HFF-Myc (cell line): ENCODE measurements at regions not wholly inside any gene's neighbourhood (a gene's known extent, or its start where the extent isn't known, plus 50 kb on each side); places are given as distances from the start of the nearest gene placed in this dataset.

Experiments used
- DNase-seq: peaks from one replicate; pipeline ENCODE4 v3.0.0-alpha.2; 2011; ENCODE audit warnings: low read depth; ENCODE audit errors: extremely low read depth
- H3K4me3 ChIP-seq: replicated peaks from 2 replicates; pipeline ENCODE4 v1.5.1; 2011; ENCODE audit warnings: low read depth, mild to moderate bottlenecking, control low read depth, low read length
- CTCF ChIP-seq: IDR thresholded peaks from 2 replicates; pipeline ENCODE4 v1.5.1; 2012; ENCODE audit warnings: mild to moderate bottlenecking, low read depth, low read length, control low read depth; ENCODE audit errors: missing control alignments

GRCh38 chr4:14877246-14878225 lies 124.7 kb upstream of the CPEB2 start:
- DNase-seq, result no peak
- no peak for TF ChIP-seq CTCF

GRCh38 chr4:14878681-14879080 lies 123.6 kb upstream of the CPEB2 start:
- TF ChIP-seq CTCF, result no peak
- no peak for DNase-seq
- no peak overlapping the region for H3K4me3 ChIP-seq

More at GRCh38 chr4:14877246-14878225, 124.7 kb upstream of the CPEB2 start:
- no peak overlapping the region for H3K4me3 ChIP-seq

DNA sequence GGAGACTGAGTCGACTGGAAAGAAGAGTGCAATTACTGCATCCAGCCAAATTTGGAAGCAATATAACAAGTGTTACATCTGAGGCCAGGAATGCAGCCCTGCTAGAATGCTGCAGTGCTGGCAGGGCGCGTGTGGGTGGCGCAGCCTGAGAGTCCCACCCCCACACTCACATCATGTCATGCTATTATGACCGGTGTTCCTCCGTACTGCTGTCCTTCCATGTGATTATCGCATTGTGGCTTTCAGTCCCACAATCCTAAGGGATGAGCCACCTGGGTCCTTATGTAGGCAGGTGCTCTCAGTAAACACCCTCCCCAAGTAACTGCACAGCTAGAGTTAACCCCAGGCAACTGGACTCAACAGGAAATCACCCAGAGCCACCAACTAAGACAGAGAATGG lies 122.6 kb upstream of the CPEB2 start:
- no peak for TF ChIP-seq CTCF
- no peak for DNase-seq
- H3K4me3 ChIP-seq, result no peak overlapping the region

DNA sequence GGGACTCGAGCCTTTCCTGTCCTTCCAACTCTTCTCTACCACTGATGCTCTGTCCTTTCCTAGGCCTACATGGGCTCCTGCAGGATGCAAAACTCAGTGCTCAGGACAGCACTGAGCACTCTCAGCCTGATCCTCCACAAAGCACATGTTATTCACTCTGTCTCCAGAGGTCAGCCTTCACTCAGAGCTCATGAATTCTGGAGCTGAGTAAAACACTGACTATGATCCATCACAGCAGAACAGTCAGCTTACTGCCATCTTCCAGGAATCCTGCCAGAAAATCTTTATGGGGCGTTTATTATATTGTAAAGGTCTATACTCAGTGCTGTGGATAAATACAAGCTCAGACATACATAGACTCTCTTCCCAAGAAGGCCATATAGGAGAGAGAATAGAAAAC lies 121.5 kb upstream of the CPEB2 start:
- no peak for TF ChIP-seq CTCF
- no peak overlapping the region for H3K4me3 ChIP-seq
- no peak for DNase-seq

DNA sequence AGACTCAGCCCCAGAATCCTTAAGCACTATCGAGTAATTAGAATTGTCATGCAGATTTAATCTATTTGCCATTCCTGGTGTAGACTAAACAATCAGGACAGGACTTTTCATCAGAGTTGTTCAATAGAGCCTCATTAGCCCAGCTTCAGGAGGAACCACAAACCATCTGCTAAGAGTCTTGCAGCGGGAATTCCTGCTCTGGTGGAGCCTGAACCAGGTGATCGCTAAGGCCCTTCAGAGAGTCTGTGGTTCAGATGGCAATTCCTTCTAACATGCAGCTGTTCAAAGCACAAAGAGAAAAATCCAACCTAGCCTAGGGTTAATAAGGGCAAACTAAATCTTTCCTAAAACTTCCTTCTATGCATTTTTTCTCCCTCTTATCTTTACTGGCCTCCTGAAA lies 119.1 kb upstream of the CPEB2 start:
- no peak for DNase-seq
- TF ChIP-seq CTCF, result no peak
- H3K4me3 ChIP-seq, result no peak overlapping the region

- no peak for DNase-seq
- TF ChIP-seq CTCF, result no peak
- H3K4me3 ChIP-seq, result no peak overlapping the region
These were observed 118.6 kb upstream of the CPEB2 start for GRCh38 chr4:14883661-14884060.
